ENCODE measurements at regions not wholly inside any gene's neighbourhood (a gene's known extent, or its start where the extent isn't known, plus 50 kb on each side); places are given as distances from the start of the nearest gene placed in this dataset.
"Not testable (repeated sequence)": the region's sequence is repeated elsewhere in the genome, so short reads cannot be mapped to it uniquely, and the experiment has no call there.

DNA sequence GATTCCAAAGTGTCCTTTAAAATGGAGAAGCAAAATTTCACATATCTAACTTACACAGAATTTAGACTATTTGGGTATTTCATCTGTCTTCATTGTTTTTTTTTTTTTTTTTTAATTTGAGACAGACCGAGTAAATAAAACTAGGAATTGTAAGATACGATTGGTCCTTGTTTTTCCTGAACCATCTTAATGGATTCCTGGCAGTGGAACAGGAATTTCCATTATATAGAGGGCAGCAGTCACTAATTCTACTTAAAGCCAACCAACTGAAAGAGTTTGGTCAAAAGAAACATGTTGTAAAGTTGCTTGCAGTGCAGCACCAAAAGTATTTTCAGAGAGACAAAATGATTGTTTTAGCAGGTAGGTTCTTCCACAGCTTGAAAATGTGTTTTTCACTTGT lies 72.5 kb upstream of the HGF start:
- peaks cover 14% of the 10 kb centered on the region; the same call in 1 of the 2 replicates for H3K9me3 ChIP-seq
- TF ChIP-seq Cebpa-rat (IDR thresholded peaks at IDR 0.05), result no peak
- H3K27me3 ChIP-seq, result no peaks in the 10 kb centered on the region
- H3K4me3 ChIP-seq, result no peak overlapping the region
- H3K4me1 ChIP-seq, result peaks cover 21% of the 10 kb centered on the region
- no peaks in the 10 kb centered on the region for H3K36me3 ChIP-seq
- no peak overlapping the region for H3K4me2 ChIP-seq
- H4K20me1 ChIP-seq, result no peaks in the 10 kb centered on the region
- no peak overlapping the region for H3K9ac ChIP-seq
- no peak overlapping the region for H3K27ac ChIP-seq

DNA sequence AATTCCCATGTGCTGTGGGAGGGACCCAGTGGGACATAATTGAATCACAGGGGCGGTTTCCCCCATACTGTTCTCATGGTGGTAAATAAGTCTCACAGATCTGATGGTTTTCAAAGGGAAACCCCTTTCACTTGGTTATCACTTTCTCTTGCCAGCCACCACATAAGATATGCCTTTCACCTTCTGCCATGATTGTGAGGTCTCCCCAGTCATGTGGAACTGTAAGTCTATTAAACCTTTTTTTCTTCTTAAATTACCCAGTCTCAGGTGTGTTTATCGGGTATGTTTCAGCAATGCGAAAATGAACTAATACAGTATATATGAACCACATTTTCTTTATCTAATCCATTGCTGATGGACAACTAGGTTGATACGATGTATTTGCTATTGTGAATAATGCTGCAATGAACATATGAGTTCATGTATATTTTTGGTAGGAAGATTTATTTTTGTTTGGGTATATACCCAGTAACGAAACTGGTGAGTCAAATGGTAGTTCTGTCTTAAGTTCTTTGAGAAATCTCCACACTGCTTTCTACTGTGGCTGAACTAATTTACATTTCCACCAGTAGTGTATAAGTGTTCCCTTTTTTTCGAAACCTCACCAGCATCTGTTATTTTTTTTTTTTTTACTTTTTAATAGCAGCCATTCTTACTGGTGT lies 70.0 kb upstream of the HGF start:
- TF ChIP-seq Cebpa-rat (IDR thresholded peaks at IDR 0.05), result no peak
- Histone ChIP-seq H3K9ac (no peak overlapping the region), H3K36me3 (no peaks in the 10 kb centered on the region), H4K20me1 (no peaks in the 10 kb centered on the region), H3K27ac (no peak overlapping the region), H3K4me3 (no peak overlapping the region), H3K4me1 (peaks cover 5% of the 10 kb centered on the region), H3K27me3 (no peaks in the 10 kb centered on the region), H3K9me3 (peaks cover 14% of the 10 kb centered on the region; the same call in 1 of the 2 replicates), H3K4me2 (no peak overlapping the region)

DNA sequence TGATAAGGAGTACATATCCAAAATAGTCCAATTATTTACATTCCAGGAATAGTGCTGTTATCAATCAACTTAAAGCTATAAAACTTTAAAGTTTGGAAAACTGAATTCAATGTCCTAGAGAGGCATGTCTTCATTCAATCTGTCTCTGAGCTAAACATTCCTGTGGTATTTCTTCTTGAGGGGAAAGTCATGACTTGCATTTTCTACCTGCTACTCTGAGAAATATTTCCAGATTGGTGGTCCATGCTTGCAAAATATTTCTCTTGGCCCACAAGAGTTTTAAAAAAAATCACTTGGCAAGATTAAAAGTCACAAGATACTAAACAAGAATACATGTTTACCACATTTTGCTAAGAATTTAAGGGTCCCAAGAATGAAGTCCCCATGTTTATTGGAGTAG lies 63.6 kb upstream of the HGF start:
- Histone ChIP-seq H3K9me3 (peaks cover 45% of the 10 kb centered on the region), H3K4me2 (no peak overlapping the region), H3K27me3 (no peaks in the 10 kb centered on the region), H3K9ac (no peak overlapping the region), H4K20me1 (no peaks in the 10 kb centered on the region), H3K4me3 (no peak overlapping the region), H3K36me3 (no peaks in the 10 kb centered on the region), H3K27ac (no peak overlapping the region), H3K4me1 (no peaks in the 10 kb centered on the region)
- no peak for TF ChIP-seq Cebpa-rat (IDR thresholded peaks at IDR 0.05)

DNA sequence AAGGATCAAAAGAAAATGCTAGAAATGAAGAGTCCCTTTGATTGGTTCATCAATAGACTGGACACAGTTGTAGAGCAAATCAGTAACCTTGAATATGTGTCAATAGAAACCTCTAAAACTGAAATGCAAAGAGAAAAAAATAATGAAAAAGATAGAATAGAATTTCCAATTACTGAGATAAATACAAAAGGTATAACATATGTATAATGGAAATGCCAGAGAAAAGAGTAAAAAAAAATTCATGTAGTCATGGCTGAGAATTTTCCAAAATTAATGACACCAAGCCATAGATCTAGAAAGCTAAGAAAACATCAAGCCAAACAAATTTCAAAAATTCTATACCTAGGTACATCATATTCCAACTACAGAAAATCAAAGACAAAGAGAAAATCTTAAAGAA lies 62.0 kb upstream of the HGF start:
- H3K4me2 ChIP-seq, result no peak overlapping the region
- H3K4me1 ChIP-seq, result no peaks in the 10 kb centered on the region
- H3K9ac ChIP-seq, result no peak overlapping the region
- no peak overlapping the region for H3K4me3 ChIP-seq
- H3K9me3 ChIP-seq, result peaks cover 45% of the 10 kb centered on the region
- TF ChIP-seq Cebpa-rat (IDR thresholded peaks at IDR 0.05), result no peak
- H3K27me3 ChIP-seq, result no peaks in the 10 kb centered on the region
- no peak overlapping the region for H3K27ac ChIP-seq
- no peaks in the 10 kb centered on the region for H3K36me3 ChIP-seq
- H4K20me1 ChIP-seq, result no peaks in the 10 kb centered on the region

DNA sequence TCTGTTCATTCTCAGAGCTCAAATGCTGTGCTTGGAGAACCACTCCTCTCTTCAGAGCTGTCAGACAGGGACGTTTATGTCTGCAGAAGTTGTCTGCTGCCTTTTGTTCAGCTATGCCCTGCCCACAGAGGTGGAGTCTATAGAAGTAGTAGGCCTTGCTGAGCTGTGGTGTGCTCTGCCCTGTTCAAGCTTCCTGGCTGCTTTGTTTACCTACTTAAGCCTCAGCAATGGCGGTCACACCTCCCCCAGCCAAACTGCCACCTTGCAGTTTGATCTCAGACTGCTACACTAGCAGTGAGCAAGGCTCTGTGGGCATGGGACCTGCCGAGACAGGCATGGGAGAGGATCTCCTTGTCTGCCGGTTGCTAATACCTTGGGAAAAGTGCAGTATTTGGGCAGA lies 59.7 kb upstream of the HGF start:
- H4K20me1 ChIP-seq, H3K4me2 ChIP-seq, H3K4me1 ChIP-seq, H3K4me3 ChIP-seq, H3K9ac ChIP-seq, H3K27ac ChIP-seq, H3K27me3 ChIP-seq, H3K36me3 ChIP-seq: not testable (repeated sequence)
- H3K9me3 ChIP-seq, result peaks cover 45% of the 10 kb centered on the region

DNA sequence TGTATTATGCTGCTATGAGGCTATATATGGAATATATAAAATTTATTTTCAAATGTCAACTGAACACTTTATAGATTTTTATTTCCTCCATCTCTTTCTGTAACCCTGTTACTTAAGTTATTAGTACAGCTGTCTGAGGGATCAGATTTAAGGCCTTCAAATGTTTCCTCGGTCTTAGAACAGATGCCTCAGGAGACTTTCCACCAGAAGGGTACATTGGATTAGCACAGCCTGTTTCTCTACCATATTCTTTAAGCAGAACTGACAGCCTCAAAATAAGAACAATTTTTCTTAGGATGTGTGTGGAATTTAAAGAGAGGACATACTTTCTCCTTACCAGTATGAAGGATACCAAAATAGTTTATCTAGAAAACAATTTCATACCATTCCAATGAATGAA lies 53.0 kb upstream of the HGF start:
- no peaks in the 10 kb centered on the region for H3K36me3 ChIP-seq
- TF ChIP-seq Cebpa-rat (IDR thresholded peaks at IDR 0.05), result no peak
- no peaks in the 10 kb centered on the region for H3K27me3 ChIP-seq
- H3K4me2 ChIP-seq, result no peak overlapping the region
- no peak overlapping the region for H3K9ac ChIP-seq
- no peak overlapping the region for H3K27ac ChIP-seq
- no peak overlapping the region for H3K4me3 ChIP-seq
- no peaks in the 10 kb centered on the region for H3K4me1 ChIP-seq
- H3K9me3 ChIP-seq, result no peaks in the 10 kb centered on the region
- no peaks in the 10 kb centered on the region for H4K20me1 ChIP-seq

DNA sequence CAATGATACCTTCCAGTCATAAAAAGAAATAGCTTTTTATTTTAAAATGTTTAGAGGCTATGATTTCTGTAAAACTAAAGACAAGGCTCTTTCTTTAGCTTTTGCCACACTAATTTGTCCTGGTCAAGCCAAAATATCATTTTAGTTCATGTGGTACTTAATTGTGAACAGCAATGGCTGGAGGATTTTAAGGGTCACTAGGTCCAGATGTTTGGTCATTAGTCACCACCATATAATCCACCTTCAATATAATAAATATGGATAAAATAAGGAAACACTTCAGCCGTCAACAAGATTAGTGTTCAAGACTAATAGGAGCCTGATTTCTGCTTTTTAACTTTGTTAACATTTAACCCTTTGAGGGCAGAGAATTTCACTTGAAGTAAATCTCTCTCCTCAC lies 50.0 kb upstream of the HGF start:
- TF ChIP-seq Cebpa-rat (IDR thresholded peaks at IDR 0.05), result no peak
- no peak overlapping the region for H3K4me2 ChIP-seq
- no peak overlapping the region for H3K27ac ChIP-seq
- no peaks in the 10 kb centered on the region for H3K36me3 ChIP-seq
- no peaks in the 10 kb centered on the region for H3K9me3 ChIP-seq
- no peak overlapping the region for H3K9ac ChIP-seq
- H4K20me1 ChIP-seq, result no peaks in the 10 kb centered on the region
- H3K4me3 ChIP-seq, result no peak overlapping the region
- H3K4me1 ChIP-seq, result no peaks in the 10 kb centered on the region
- H3K27me3 ChIP-seq, result no peaks in the 10 kb centered on the region

Measured in BLaER1 (cell line).